Ishikawa (cell line): ENCODE measurements at regions not wholly inside any gene's neighbourhood (a gene's known extent, or its start where the extent isn't known, plus 50 kb on each side); places are given as distances from the start of the nearest gene placed in this dataset.

Source experiments
- CEBPB ChIP-seq: IDR thresholded peaks from 2 replicates; pipeline ENCODE4 v1.6.1; 2012
- CREB1 ChIP-seq: IDR thresholded peaks from 2 replicates; pipeline ENCODE4 v1.6.1; 2012; ENCODE audit warnings: low read depth
- EGR1 ChIP-seq: IDR thresholded peaks from 2 replicates; pipeline ENCODE4 v1.6.1; 2012
- EP300 ChIP-seq: IDR thresholded peaks from 2 replicates; pipeline ENCODE4 v1.6.1; 2012; ENCODE audit warnings: borderline replicate concordance
- FOXM1 ChIP-seq: IDR thresholded peaks from 2 replicates; pipeline ENCODE4 v1.6.1; 2012; ENCODE audit warnings: low read depth, borderline replicate concordance
- MAX ChIP-seq: IDR thresholded peaks from 2 replicates; pipeline ENCODE4 v1.6.1; 2012
- NFIC ChIP-seq: IDR thresholded peaks from 2 replicates; pipeline ENCODE4 v1.6.1; 2012
- RAD21 ChIP-seq: IDR thresholded peaks from 2 replicates; pipeline ENCODE4 v1.6.1; 2012; ENCODE audit warnings: low read depth
- TAF1 ChIP-seq: IDR thresholded peaks from 2 replicates; pipeline ENCODE4 v1.6.1; 2012; ENCODE audit warnings: low read depth, mild to moderate bottlenecking
- TCF12 ChIP-seq: IDR thresholded peaks from 2 replicates; pipeline ENCODE4 v1.6.1; 2012; ENCODE audit warnings: low read depth
- TEAD4 ChIP-seq: IDR thresholded peaks from 2 replicates; pipeline ENCODE4 v1.6.1; 2012
- USF1 ChIP-seq: IDR thresholded peaks from 2 replicates; pipeline ENCODE4 v1.6.1; 2012
- YY1 ChIP-seq: IDR thresholded peaks from 2 replicates; pipeline ENCODE4 v1.6.1; 2012; ENCODE audit warnings: low read depth
- ZBTB7A ChIP-seq: IDR thresholded peaks from 2 replicates; pipeline ENCODE4 v1.6.1; 2012; ENCODE audit warnings: low read depth
- TF ChIP-seq, protein P1 (sequence below): IDR thresholded peaks from 2 replicates; pipeline ENCODE4 v1.6.1; 2012; ENCODE audit warnings: low read depth, mild to moderate bottlenecking

- TF ChIP-seq USF1 (no peak), ZBTB7A (no peak), MAX (no peak), TCF12 (no peak), TAF1 (no peak), RAD21 (no peak), FOXM1 (no peak)
- TF ChIP-seq, protein P1, sequence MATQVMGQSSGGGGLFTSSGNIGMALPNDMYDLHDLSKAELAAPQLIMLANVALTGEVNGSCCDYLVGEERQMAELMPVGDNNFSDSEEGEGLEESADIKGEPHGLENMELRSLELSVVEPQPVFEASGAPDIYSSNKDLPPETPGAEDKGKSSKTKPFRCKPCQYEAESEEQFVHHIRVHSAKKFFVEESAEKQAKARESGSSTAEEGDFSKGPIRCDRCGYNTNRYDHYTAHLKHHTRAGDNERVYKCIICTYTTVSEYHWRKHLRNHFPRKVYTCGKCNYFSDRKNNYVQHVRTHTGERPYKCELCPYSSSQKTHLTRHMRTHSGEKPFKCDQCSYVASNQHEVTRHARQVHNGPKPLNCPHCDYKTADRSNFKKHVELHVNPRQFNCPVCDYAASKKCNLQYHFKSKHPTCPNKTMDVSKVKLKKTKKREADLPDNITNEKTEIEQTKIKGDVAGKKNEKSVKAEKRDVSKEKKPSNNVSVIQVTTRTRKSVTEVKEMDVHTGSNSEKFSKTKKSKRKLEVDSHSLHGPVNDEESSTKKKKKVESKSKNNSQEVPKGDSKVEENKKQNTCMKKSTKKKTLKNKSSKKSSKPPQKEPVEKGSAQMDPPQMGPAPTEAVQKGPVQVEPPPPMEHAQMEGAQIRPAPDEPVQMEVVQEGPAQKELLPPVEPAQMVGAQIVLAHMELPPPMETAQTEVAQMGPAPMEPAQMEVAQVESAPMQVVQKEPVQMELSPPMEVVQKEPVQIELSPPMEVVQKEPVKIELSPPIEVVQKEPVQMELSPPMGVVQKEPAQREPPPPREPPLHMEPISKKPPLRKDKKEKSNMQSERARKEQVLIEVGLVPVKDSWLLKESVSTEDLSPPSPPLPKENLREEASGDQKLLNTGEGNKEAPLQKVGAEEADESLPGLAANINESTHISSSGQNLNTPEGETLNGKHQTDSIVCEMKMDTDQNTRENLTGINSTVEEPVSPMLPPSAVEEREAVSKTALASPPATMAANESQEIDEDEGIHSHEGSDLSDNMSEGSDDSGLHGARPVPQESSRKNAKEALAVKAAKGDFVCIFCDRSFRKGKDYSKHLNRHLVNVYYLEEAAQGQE: no peak
Observed at GRCh38 chr11:97615546-97615945, 1225.7 kb downstream of the JRKL start.

- TF ChIP-seq CEBPB (no peak), TCF12 (no peak), CREB1 (no peak), YY1 (no peak), MAX (no peak), NFIC (no peak), USF1 (no peak), EP300 (no peak), ZBTB7A (no peak), FOXM1 (no peak), EGR1 (no peak), RAD21 (no peak), TAF1 (no peak)
- TF ChIP-seq, protein P1: no peak
Observed at GRCh38 chr11:97617031-97617430, 1227.2 kb downstream of the JRKL start.

GRCh38 chr11:97620007-97620406 is 1230.2 kb downstream of the JRKL start:
- TF ChIP-seq, protein P1: no peak
- no peak for TF ChIP-seq NFIC
- TF ChIP-seq TCF12: no peak
- TF ChIP-seq FOXM1: no peak
- no peak for TF ChIP-seq RAD21
- no peak for TF ChIP-seq TAF1
- TF ChIP-seq TEAD4: no peak

GRCh38 chr11:97621282-97621681 is 1231.5 kb downstream of the JRKL start:
- TF ChIP-seq TCF12 (no peak), TAF1 (no peak), USF1 (no peak), CEBPB (no peak), RAD21 (no peak), MAX (no peak)
- TF ChIP-seq, protein P1: no peak
